ENCODE measurements at regions not wholly inside any gene's neighbourhood (a gene's known extent, or its start where the extent isn't known, plus 50 kb on each side); places are given as distances from the start of the nearest gene placed in this dataset.
"Not testable (repeated sequence)": the region's sequence is repeated elsewhere in the genome, so short reads cannot be mapped to it uniquely, and the experiment has no call there.

GRCh38 chr1:194058268-194058667 is 871.9 kb upstream of the B3GALT2 start:
- TF ChIP-seq ESRRG (CRISPR knock-in tag; IDR thresholded peaks at IDR 0.05); ARNTL (CRISPR knock-in tag; IDR thresholded peaks at IDR 0.05; ENCODE audit: borderline replicate concordance, low read depth); PPARA (CRISPR knock-in tag; IDR thresholded peaks at IDR 0.05; ENCODE audit: borderline replicate concordance); CSRNP3 (CRISPR knock-in tag; IDR thresholded peaks at IDR 0.05): not testable (repeated sequence)
- TF ChIP-seq, protein P1, sequence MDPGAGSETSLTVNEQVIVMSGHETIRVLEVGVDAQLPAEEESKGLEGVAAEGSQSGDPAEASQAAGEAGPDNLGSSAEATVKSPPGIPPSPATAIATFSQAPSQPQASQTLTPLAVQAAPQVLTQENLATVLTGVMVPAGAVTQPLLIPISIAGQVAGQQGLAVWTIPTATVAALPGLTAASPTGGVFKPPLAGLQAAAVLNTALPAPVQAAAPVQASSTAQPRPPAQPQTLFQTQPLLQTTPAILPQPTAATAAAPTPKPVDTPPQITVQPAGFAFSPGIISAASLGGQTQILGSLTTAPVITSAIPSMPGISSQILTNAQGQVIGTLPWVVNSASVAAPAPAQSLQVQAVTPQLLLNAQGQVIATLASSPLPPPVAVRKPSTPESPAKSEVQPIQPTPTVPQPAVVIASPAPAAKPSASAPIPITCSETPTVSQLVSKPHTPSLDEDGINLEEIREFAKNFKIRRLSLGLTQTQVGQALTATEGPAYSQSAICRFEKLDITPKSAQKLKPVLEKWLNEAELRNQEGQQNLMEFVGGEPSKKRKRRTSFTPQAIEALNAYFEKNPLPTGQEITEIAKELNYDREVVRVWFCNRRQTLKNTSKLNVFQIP (CRISPR knock-in tag; IDR thresholded peaks at IDR 0.05; ENCODE audit: borderline replicate concordance, low read depth), result not testable (repeated sequence)
